Psoas muscle (tissue), 7 donors: ENCODE measurements at regions not wholly inside any gene's neighbourhood (a gene's known extent, or its start where the extent isn't known, plus 50 kb on each side); places are given as distances from the start of the nearest gene placed in this dataset.

ENCODE experiments used
- ATAC-seq, 4 donors: fragments of 200-7000 bp; cut with Tn5 transposase; one replicate each; pipeline ENCODE4 v1.9.1; 2020; ENCODE audit warnings: moderate library complexity in 3 of 4, mild to moderate bottlenecking in 2 of 4
- DNase-seq, 2 donors: peaks; one replicate each; pipeline ENCODE4 v3.0.0-alpha.2; 2020
- H3K27ac ChIP-seq: fragments of 200-600 bp; one replicate; pipeline ENCODE4 v1.8.0; 2022
- H3K27me3 ChIP-seq, 3 donors: fragments of 200-600 bp in 1 of 3; one replicate each; pipeline versions ENCODE4 v1.6.1 to v1.8.0; 2013 to 2022; ENCODE audit warnings: low read length in 2 of 3, mild to moderate bottlenecking in 2 of 3, moderate library complexity in 1 of 3; ENCODE audit not compliant: insufficient read depth in 3 of 3
- H3K36me3 ChIP-seq, 2 donors: fragments of 200-600 bp in 1 of 2; one replicate each; pipeline versions ENCODE4 v1.6.1 to v1.8.0; 2013 to 2022; ENCODE audit warnings: low read depth in 1 of 2, mild to moderate bottlenecking in 1 of 2, moderate library complexity in 1 of 2; ENCODE audit not compliant: insufficient read depth in 1 of 2
- H3K4me1 ChIP-seq: fragments of 200-600 bp; one replicate; pipeline ENCODE4 v1.8.0; 2022
- H3K4me3 ChIP-seq: fragments of 200-600 bp; one replicate; pipeline ENCODE4 v1.8.0; 2022; ENCODE audit warnings: mild to moderate bottlenecking
- H3K9me3 ChIP-seq: fragments of 200-600 bp; one replicate; pipeline ENCODE4 v1.8.0; 2022
- WGBS, 3 donors: extraction: QIAGEN DNeasy Blood & Tissue Kit; methylation state at CpG; one replicate each; pipeline versions ENCODE4 v1.1.6 to v1.1.7; 2013; 5-methylcytosine and 5-hydroxymethylcytosine counted together
- intact Hi-C, 2 donors: fragments of 100-400 bp; cut with DNase I; formaldehyde crosslinking; loops; one replicate each; pipeline versions ENCODE4 v1.11.0 to v1.14.2; 2022
- TF ChIP-seq, protein P1 (sequence below): fragments of 200-600 bp; IDR thresholded peaks from one replicate; pipeline ENCODE4 v1.8.0; 2022; ENCODE audit warnings: antibody characterized with exemption
- donor health status: healthy with polysubstance abuse.
- donor health status: DM: no; HTN: no; CAD: no; lungs with moderate emphysema.
- donor health status: Bipolar disorder and iron deficiency.
- donor health status: healthy.
- donor health status: DM: yes; HTN: yes; CAD: no.
- donor health status: DM: no; HTN: no; CAD: no.
- donor health status: DM: yes; HTN: yes; CAD: no.

DNA sequence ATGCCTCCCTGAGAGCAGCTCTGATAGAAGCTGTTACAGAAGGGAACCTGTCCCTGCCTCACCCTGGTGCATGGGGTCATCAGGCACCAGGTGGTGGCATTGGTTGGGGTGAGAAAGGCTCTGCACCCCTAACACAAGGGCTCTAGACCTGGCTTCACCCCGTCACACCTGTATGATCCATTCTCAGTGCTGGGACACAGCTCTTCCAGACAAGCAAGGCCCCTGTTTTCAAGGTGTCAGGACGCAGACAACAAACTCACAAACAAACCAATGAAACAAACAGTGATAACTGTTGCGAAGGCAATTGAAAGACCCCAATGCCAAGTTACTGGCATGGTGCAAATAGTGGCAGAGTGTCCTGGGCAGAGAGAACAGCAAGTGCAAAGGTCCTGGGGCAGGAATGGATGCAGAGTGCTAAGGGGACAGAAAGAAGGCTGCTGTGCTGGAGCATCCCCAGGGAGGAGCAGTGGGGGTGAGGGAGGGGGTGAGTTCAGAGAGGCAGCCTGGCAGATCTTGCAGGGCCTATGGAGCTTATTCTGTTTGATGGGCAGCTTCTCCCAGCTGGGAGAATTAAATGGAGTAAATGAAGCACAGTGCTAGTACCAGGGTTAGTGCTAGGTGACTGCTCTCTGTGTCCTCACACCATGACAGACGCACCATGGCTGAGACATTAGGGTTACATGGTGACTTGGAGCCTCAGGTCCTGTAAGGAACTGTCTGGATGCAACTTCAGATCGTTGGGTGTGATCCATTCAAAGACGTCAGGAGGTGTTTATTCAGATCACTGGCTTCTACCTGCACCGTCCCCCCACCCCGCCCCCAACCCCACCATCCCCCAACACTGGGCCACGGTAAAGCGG is 67.9 kb upstream of the UNC5A start:
- Histone ChIP-seq H3K4me3 (no peak overlapping the region), H3K27me3 (peaks cover 0 to 90% (median 36%) of the 10 kb centered on the region in 3 donors), H3K27ac (no peak overlapping the region), H3K9me3 (no peaks in the 10 kb centered on the region), H3K4me1 (no peaks in the 10 kb centered on the region), H3K36me3 (no peaks in the 10 kb centered on the region)
- WGBS, 3 donors, result 57 to 63% (median 60%) methylated on average over 10 of the region's 10 CpGs
- no peak for DNase-seq
- intact Hi-C loops, result no loop called here
- TF ChIP-seq, protein P1, sequence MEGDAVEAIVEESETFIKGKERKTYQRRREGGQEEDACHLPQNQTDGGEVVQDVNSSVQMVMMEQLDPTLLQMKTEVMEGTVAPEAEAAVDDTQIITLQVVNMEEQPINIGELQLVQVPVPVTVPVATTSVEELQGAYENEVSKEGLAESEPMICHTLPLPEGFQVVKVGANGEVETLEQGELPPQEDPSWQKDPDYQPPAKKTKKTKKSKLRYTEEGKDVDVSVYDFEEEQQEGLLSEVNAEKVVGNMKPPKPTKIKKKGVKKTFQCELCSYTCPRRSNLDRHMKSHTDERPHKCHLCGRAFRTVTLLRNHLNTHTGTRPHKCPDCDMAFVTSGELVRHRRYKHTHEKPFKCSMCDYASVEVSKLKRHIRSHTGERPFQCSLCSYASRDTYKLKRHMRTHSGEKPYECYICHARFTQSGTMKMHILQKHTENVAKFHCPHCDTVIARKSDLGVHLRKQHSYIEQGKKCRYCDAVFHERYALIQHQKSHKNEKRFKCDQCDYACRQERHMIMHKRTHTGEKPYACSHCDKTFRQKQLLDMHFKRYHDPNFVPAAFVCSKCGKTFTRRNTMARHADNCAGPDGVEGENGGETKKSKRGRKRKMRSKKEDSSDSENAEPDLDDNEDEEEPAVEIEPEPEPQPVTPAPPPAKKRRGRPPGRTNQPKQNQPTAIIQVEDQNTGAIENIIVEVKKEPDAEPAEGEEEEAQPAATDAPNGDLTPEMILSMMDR, result no peak
- ATAC-seq, result no peak

DNA sequence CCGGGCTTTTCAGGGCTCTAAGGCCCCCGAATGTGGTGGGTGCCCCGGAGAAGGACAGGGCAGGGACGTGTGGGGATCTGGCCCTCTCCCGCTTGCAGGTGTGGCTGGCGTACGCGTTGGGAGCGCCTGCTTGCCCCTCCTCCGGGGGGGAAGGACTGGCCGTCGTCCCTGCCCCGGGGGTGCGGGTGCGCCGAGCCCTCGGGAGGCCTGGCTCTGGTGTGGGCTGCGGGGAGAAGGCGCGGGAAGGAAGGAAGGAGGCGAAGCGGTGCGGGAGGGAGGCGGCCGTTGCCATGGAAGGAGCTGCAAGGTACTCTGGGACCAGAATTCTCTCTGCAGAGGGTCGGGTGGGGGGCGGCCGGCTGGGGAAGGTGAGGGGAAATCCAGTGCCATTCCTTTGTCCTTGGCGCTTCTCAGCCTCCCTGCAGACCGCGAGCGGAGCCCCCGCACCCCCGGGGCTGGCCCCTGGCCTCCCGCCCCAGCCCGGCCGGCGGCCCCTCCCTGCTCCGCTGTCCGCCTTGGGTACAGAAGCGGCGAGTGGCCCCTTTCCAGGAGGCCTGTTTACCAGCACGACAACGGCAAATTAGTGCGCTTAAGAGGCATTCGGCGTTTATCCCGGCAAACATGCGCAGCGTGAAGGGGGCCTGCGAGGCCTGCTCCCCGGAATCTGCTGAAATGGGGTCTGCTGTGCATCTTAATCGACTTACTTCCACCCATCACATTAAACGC is 67.1 kb upstream of the UNC5A start:
- TF ChIP-seq, protein P1, result no peak
- H3K36me3 ChIP-seq, result no peaks in the 10 kb centered on the region
- DNase-seq, result no peak
- no peak overlapping the region for H3K27ac ChIP-seq
- H3K4me1 ChIP-seq, result no peaks in the 10 kb centered on the region
- peaks cover 0 to 89% (median 34%) of the 10 kb centered on the region in 3 donors for H3K27me3 ChIP-seq
- H3K9me3 ChIP-seq, result no peaks in the 10 kb centered on the region
- H3K4me3 ChIP-seq, result no peak overlapping the region
- intact Hi-C loops, result no loop called here
- 6 to 9% (median 9%) methylated on average over 35 to 54 of the region's 54 CpGs for WGBS, 3 donors
- ATAC-seq, result no peak

DNA sequence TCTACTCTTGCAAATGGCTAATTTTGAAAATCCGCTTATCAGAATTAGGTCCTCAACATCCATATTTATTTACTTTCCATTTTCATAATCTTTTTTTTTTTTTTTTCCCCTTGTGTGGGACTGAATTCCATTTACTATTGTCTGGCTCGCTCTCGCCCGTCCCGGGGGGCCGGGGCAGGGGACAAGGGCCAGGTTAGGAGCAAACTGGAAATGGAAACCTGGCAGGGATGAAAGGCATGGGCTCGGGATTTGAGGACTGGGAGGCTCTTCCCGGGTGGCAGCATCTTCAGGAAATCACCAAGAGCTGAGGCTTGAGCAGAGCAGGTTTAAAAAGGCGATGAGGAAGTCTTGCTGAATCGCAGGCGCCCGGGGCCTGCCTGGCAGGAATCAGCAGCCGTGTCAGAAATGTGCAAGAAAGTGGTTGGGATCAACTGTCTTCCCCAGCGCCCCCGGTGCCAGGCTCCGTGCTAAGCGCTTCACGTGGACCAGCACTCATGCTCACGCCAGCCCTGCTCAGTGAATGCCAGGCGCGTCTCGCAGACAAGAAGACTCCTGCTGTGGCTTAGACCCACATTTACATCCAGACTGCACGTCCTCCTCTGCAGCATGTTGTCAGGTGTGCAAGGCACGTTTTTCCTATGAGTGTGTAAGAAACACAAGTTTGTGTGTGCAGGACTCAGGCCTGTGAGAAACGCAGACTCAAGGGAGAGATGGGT is 66.3 kb upstream of the UNC5A start:
- intact Hi-C loops, result no loop called here
- Histone ChIP-seq H3K9me3 (no peaks in the 10 kb centered on the region), H3K27me3 (peaks cover 0 to 86% (median 30%) of the 10 kb centered on the region in 3 donors), H3K36me3 (no peaks in the 10 kb centered on the region), H3K27ac (no peak overlapping the region), H3K4me3 (no peak overlapping the region), H3K4me1 (no peaks in the 10 kb centered on the region)
- TF ChIP-seq, protein P1, result no peak
- WGBS, 3 donors, result 44 to 49% (median 48%) methylated on average over 25 of the region's 25 CpGs
- no peak for ATAC-seq
- no peak for DNase-seq

DNA sequence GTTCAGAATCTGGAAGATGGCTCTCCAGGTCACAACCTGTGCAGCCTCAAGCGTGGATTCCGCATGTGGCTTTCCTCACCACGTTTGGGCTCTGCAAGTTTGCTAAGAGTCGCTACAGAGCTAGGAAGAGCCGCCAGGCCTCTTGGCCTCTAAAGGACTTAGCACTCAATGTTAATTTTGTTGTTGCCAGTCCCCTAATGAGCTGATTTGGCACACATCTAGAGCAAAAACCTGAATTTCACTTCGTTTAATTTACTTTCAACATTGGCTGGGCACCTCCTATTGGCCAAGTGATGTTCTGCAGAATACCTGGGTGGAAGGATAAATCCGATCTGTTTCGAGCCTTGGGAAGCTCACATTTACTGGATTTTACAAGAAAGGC is 65.8 kb upstream of the UNC5A start:
- Histone ChIP-seq H3K4me3 (no peak overlapping the region), H3K9me3 (no peaks in the 10 kb centered on the region), H3K27ac (no peak overlapping the region), H3K27me3 (peaks cover 0 to 87% (median 32%) of the 10 kb centered on the region in 3 donors), H3K36me3 (no peaks in the 10 kb centered on the region), H3K4me1 (no peaks in the 10 kb centered on the region)
- TF ChIP-seq, protein P1, result no peak
- WGBS, 3 donors, result 71 to 72% (median 72%) methylated on average over 8 of the region's 8 CpGs
- DNase-seq (no peak), ATAC-seq (no peak)
- intact Hi-C loops, result no loop called here
